HepG2 (cell line): ENCODE measurements at regions not wholly inside any gene's neighbourhood (a gene's known extent, or its start where the extent isn't known, plus 50 kb on each side); places are given as distances from the start of the nearest gene placed in this dataset.

Experiments used
- ATAC-seq: fragments of 200-7000 bp; cut with Tn5 transposase; 3 replicates; pipeline ENCODE4 v1.9.1; 2020; ENCODE audit warnings: mild to moderate bottlenecking, moderate library complexity
- BruUV-seq: library from RNA; stranded (reverse); fragments of 400-500 nt; replicated peaks from 2 replicates; lab custom pipeline; 2021; lab: Mats Ljungman, UMichigan
- CTCF ChIA-PET: fragments of 300-600 bp; formaldehyde crosslinking; extraction: SDS; loops from one replicate; lab custom pipeline; 2021; ENCODE audit warnings: low total read pairs, inconsistent platforms, low intra/inter-chr PET ratio; lab: Yijun Ruan, JAX
- POLR2A ChIA-PET: fragments of 350-600 bp; sonication (Branson Sonifier 250); formaldehyde crosslinking; loops from one replicate; lab custom pipeline; 2020; ENCODE audit warnings: antibody characterized with exemption, inconsistent platforms; lab: Yijun Ruan, JAX
- DNase-seq: peaks from one replicate; pipeline ENCODE4 v3.0.0-alpha.2; 2015; ENCODE audit warnings: low spot score
- FAIRE-seq: peaks from 3 replicates; lab custom pipeline; 2011; peaks lifted over from hg19 to GRCh38; lab: Jason Lieb, UNC
- H2AFZ ChIP-seq: one replicate; pipeline ENCODE4 v1.6.1; 2011; ENCODE audit warnings: low read length, inconsistent platforms
- H3K27ac ChIP-seq: fragments of 300-600 bp; 3 replicates; pipeline ENCODE4 v1.8.0; 2011; ENCODE audit warnings: mixed run types, mild to moderate bottlenecking, mixed read lengths, low read length, inconsistent platforms; ENCODE audit not compliant: insufficient read depth; ENCODE audit errors: extremely low read length
- H3K27me3 ChIP-seq, 2 experiments: fragments of 200-600 bp in 1 of 2; 2 replicates in 1 of 2; 3 replicates in 1 of 2; pipeline versions ENCODE4 v1.6.0 to v1.8.0; 2011; ENCODE audit warnings: low read length in 2 of 2, mild to moderate bottlenecking in 2 of 2, moderate library complexity in 2 of 2, inconsistent platforms in 1 of 2; ENCODE audit not compliant: insufficient read depth in 2 of 2, control insufficient read depth in 1 of 2
- H3K36me3 ChIP-seq, 2 experiments: fragments of 200-600 bp in 1 of 2; replicated peaks in 1 of 2; 2 replicates in 1 of 2; 3 replicates in 1 of 2; pipeline versions ENCODE4 v1.5.1 to v1.8.0; 2011; ENCODE audit warnings: low read length in 2 of 2, inconsistent platforms in 1 of 2; ENCODE audit not compliant: insufficient read depth in 2 of 2, control insufficient read depth in 1 of 2
- H3K4me1 ChIP-seq: 2 replicates; pipeline ENCODE4 v1.5.1; 2012; ENCODE audit warnings: low read length, inconsistent platforms; ENCODE audit not compliant: insufficient read depth
- H3K4me2 ChIP-seq: 2 replicates; pipeline ENCODE4 v1.6.0; 2011; ENCODE audit warnings: low read depth, low read length, inconsistent platforms
- H3K4me3 ChIP-seq, 3 experiments: fragments of 200-600 bp in 1 of 3; sonication (generic), shearing (Covaris generic) in 1 of 3; replicated peaks in 1 of 3; 2 replicates each; pipeline ENCODE4 v1.5.1; 2011 to 2016; ENCODE audit warnings: low read length in 3 of 3, inconsistent platforms in 2 of 3, low read depth in 2 of 3, mild to moderate bottlenecking in 2 of 3, control low read depth in 1 of 3, mixed read lengths in 1 of 3; ENCODE audit not compliant: insufficient read depth in 1 of 3
- H3K79me2 ChIP-seq: one replicate; pipeline ENCODE4 v1.6.1; 2011; ENCODE audit warnings: low read length, inconsistent platforms; ENCODE audit not compliant: insufficient read depth
- H3K9ac ChIP-seq: 2 replicates; pipeline ENCODE4 v1.6.0; 2011; ENCODE audit warnings: mild to moderate bottlenecking, low read depth, low read length, inconsistent platforms; ENCODE audit not compliant: insufficient read depth
- H3K9me3 ChIP-seq: 2 replicates; pipeline ENCODE4 v1.5.1; 2012; ENCODE audit warnings: mild to moderate bottlenecking, low read length
- H4K20me1 ChIP-seq: 2 replicates; pipeline ENCODE4 v1.6.0; 2011; ENCODE audit warnings: inconsistent platforms, mild to moderate bottlenecking, low read length, moderate library complexity; ENCODE audit not compliant: insufficient read depth
- BORCS8-MEF2B ChIP-seq: sonication (generic); formaldehyde crosslinking; IDR thresholded peaks from 2 replicates; pipeline ENCODE4 v1.8.0; 2022; ENCODE audit warnings: mild to moderate bottlenecking, missing genetic modification reagents
- CBX5 ChIP-seq: sonication (generic); formaldehyde crosslinking; IDR thresholded peaks from 2 replicates; pipeline ENCODE4 v1.4.0; 2020; ENCODE audit warnings: missing genetic modification reagents, borderline replicate concordance
- CREB1 ChIP-seq, 2 experiments: fragments of 450-650 bp in 1 of 2; IDR thresholded peaks; 2 replicates each; pipeline ENCODE4 v1.6.1; 2016 to 2017; ENCODE audit warnings: control low read depth in 1 of 2, mild to moderate bottlenecking in 1 of 2, missing compliant biosample characterization in 1 of 2, missing genetic modification characterization in 1 of 2
- IKZF1 ChIP-seq: fragments of 450-650 bp; IDR thresholded peaks from 2 replicates; pipeline ENCODE4 v1.7.1; 2016
- MED1 ChIP-seq: sonication (generic); formaldehyde crosslinking; IDR thresholded peaks from 2 replicates; pipeline ENCODE4 v1.4.0; 2020; ENCODE audit warnings: missing genetic modification reagents
- MTF1 ChIP-seq: sonication (generic); formaldehyde crosslinking; IDR thresholded peaks from 2 replicates; pipeline ENCODE4 v1.5.0; 2020; ENCODE audit warnings: missing genetic modification reagents
- SETDB1 ChIP-seq: sonication (generic); formaldehyde crosslinking; IDR thresholded peaks from 2 replicates; pipeline ENCODE4 v1.5.1; 2020; ENCODE audit warnings: missing genetic modification reagents, mild to moderate bottlenecking, borderline replicate concordance
- SMAD3 ChIP-seq: sonication (generic); formaldehyde crosslinking; IDR thresholded peaks from 2 replicates; pipeline ENCODE4 v1.4.0; 2020; ENCODE audit warnings: missing genetic modification reagents
- ZNF251 ChIP-seq: sonication (generic); formaldehyde crosslinking; IDR thresholded peaks from 2 replicates; pipeline ENCODE4 v1.9.0; 2021; ENCODE audit warnings: mild to moderate bottlenecking, missing genetic modification reagents
- ZNF350 ChIP-seq: sonication (generic); formaldehyde crosslinking; IDR thresholded peaks from 2 replicates; pipeline ENCODE4 v1.4.0; 2020; ENCODE audit warnings: mild to moderate bottlenecking, low read depth, missing genetic modification reagents, borderline replicate concordance
- ZNF441 ChIP-seq: sonication (generic); formaldehyde crosslinking; IDR thresholded peaks from 2 replicates; pipeline ENCODE4 v1.7.0; 2021; ENCODE audit warnings: missing genetic modification reagents, borderline replicate concordance
- ZNF644 ChIP-seq: IDR thresholded peaks from 2 replicates; pipeline ENCODE4 v1.6.1; 2016; ENCODE audit warnings: low read depth
- WGBS: methylation state at CpG from one replicate; pipeline ENCODE4 v1.1.6; 2017; ENCODE audit warnings: low lambda C conversion rate; 5-methylcytosine and 5-hydroxymethylcytosine counted together
- in situ Hi-C: cut with HindIII; loops from 2 replicates; pipeline ENCODE4 v1.10.0; 2017; ENCODE audit warnings: low pct_unique_long_range_greater_than_20kb; ENCODE audit not compliant: extremely low pct_ligation_motif_present
- intact Hi-C: fragments of 100-400 bp; cut with micrococcal nuclease; formaldehyde crosslinking; loops from one replicate; pipeline ENCODE4 v1.10.0; 2022; ENCODE audit not compliant: unreplicated experiment
- TF ChIP-seq, protein P1 (sequence below): sonication (generic); formaldehyde crosslinking; IDR thresholded peaks from 2 replicates; pipeline ENCODE4 v1.4.0; 2020; ENCODE audit warnings: mild to moderate bottlenecking, low read depth, missing genetic modification reagents
- TF ChIP-seq, protein P2 (sequence below): sonication (generic); formaldehyde crosslinking; IDR thresholded peaks from 2 replicates; pipeline ENCODE4 v1.4.0; 2020; ENCODE audit warnings: missing genetic modification reagents

DNA sequence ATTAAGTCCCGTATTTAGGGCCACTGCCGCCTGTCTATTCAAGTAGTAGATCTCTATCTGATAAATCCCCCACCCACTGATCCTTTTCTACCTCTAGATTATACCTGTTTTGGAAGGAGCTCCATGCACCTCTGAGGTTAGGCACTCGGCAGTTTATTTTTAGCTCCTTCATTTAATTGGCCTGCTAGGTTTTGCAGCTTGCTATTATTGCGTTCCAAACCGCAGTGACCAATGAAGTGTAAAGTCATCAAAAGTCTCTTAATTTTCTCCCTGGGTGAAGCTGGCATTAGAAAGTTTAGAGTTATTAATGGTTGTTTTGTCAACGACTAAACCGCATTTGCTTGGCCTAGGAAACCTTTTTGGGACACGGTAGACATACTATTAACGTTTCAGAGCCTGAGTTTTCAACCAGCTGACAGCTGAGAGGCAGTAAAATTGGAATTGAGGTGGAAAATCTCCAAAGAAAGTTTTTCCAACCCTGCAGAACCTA, 60.0 kb downstream of the RFPL4B start (continued):
- TF ChIP-seq, protein P1, sequence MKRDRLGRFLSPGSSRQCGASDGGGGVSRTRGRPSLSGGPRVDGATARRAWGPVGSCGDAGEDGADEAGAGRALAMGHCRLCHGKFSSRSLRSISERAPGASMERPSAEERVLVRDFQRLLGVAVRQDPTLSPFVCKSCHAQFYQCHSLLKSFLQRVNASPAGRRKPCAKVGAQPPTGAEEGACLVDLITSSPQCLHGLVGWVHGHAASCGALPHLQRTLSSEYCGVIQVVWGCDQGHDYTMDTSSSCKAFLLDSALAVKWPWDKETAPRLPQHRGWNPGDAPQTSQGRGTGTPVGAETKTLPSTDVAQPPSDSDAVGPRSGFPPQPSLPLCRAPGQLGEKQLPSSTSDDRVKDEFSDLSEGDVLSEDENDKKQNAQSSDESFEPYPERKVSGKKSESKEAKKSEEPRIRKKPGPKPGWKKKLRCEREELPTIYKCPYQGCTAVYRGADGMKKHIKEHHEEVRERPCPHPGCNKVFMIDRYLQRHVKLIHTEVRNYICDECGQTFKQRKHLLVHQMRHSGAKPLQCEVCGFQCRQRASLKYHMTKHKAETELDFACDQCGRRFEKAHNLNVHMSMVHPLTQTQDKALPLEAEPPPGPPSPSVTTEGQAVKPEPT (CRISPR knock-in tag), result no peak
- no peak for TF ChIP-seq ZNF350

DNA sequence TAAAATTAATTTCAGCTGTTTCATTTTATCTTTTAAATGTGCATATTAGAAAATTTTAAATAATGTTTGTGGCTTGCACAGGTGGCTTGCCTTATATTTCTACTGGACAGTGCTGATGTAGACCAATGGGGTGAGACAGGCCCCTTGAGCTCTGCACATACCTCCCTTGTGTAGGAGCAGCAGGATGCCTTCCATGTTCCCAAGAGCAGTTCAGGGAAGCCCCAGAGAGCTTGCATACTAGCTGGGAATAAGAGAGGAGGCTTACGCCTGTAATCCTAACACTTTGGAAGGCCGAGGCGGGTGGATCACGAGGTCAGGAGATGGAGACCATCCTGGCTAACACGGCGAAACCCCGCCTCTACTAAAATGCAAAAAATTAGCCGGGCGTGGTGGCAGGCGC, 61.4 kb downstream of the RFPL4B start:
- intact Hi-C loops, result no loop called here
- CTCF ChIA-PET, result no interaction called here
- 9% methylated on average over 10 of the region's 10 CpGs for WGBS

More for the DNA sequence above, 61.4 kb downstream of the RFPL4B start:
- no peaks in the 10 kb centered on the region for H4K20me1 ChIP-seq
- in situ Hi-C loops, result no loop called here
- no peak for TF ChIP-seq CREB1 (IDR thresholded peaks at IDR 0.05)
- TF ChIP-seq CREB1 (CRISPR knock-in tag; IDR thresholded peaks at IDR 0.05), result no peak
- TF ChIP-seq ZNF644 (CRISPR knock-in tag), result no peak
- no peak for TF ChIP-seq ZNF251 (CRISPR knock-in tag)
- no peak for TF ChIP-seq SMAD3
- TF ChIP-seq MTF1 (CRISPR knock-in tag), result no peak
- TF ChIP-seq CBX5 (CRISPR knock-in tag), result no peak
- TF ChIP-seq BORCS8-MEF2B, result no peak
- TF ChIP-seq, protein P2, sequence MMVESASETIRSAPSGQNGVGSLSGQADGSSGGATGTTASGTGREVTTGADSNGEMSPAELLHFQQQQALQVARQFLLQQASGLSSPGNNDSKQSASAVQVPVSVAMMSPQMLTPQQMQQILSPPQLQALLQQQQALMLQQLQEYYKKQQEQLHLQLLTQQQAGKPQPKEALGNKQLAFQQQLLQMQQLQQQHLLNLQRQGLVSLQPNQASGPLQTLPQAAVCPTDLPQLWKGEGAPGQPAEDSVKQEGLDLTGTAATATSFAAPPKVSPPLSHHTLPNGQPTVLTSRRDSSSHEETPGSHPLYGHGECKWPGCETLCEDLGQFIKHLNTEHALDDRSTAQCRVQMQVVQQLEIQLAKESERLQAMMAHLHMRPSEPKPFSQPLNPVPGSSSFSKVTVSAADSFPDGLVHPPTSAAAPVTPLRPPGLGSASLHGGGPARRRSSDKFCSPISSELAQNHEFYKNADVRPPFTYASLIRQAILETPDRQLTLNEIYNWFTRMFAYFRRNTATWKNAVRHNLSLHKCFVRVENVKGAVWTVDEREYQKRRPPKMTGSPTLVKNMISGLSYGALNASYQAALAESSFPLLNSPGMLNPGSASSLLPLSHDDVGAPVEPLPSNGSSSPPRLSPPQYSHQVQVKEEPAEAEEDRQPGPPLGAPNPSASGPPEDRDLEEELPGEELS (CRISPR knock-in tag), result no peak
- TF ChIP-seq SETDB1 (CRISPR knock-in tag), result no peak
- no peak for TF ChIP-seq MED1 (CRISPR knock-in tag)
- TF ChIP-seq ZNF441, result no peak
- no peak for TF ChIP-seq IKZF1
- TF ChIP-seq, all 625 proteins: peak for 0
- H3K79me2 ChIP-seq, result no peaks in the 10 kb centered on the region
- POLR2A ChIA-PET, result no interaction called here
- no TSS peak for BruUV-seq
- no peaks in the 10 kb centered on the region for H3K4me1 ChIP-seq
- ATAC-seq (no peak), DNase-seq (no peak), FAIRE-seq (no peak)
- H3K36me3 ChIP-seq, result no peaks in the 10 kb centered on the region
- no peak overlapping the region for H3K4me2 ChIP-seq
- no peak overlapping the region for H2AFZ ChIP-seq
- H3K4me3 ChIP-seq, result no peak overlapping the region
- H3K9me3 ChIP-seq, result no peaks in the 10 kb centered on the region
- no peaks in the 10 kb centered on the region for H3K27me3 ChIP-seq
- H3K9ac ChIP-seq, result no peak overlapping the region
- no peak overlapping the region for H3K27ac ChIP-seq
